Kidney glomerular epithelial cell (primary cell): ENCODE measurements at regions not wholly inside any gene's neighbourhood (a gene's known extent, or its start where the extent isn't known, plus 50 kb on each side); places are given as distances from the start of the nearest gene placed in this dataset.

Experiments
- DNase-seq: peaks from one replicate; lab custom pipeline; 2025; lab: John Stamatoyannopoulos, UW

GRCh38 chr2:48140586-48140985 is 173.9 kb upstream of the FOXN2 start:
- no peak for DNase-seq

- no peak for DNase-seq
These were observed 169.7 kb upstream of the FOXN2 start for GRCh38 chr2:48144777-48145176.

- DNase-seq: no peak
These were observed 168.5 kb upstream of the FOXN2 start for GRCh38 chr2:48145845-48146452.

- DNase-seq: no peak
These were observed 167.9 kb upstream of the FOXN2 start for GRCh38 chr2:48146552-48146951.

- DNase-seq: no peak
These were observed 166.8 kb upstream of the FOXN2 start for GRCh38 chr2:48147719-48148118.

GRCh38 chr2:48148841-48149430 is 165.5 kb upstream of the FOXN2 start:
- no peak for DNase-seq

- DNase-seq: no peak
These were observed 157.3 kb upstream of the FOXN2 start for GRCh38 chr2:48157150-48157549.

GRCh38 chr2:48161628-48162027 is 152.9 kb upstream of the FOXN2 start:
- DNase-seq: no peak

- DNase-seq: no peak
These were observed 151.7 kb upstream of the FOXN2 start for GRCh38 chr2:48162742-48163141.

GRCh38 chr2:48165070-48165753 is 149.3 kb upstream of the FOXN2 start:
- no peak for DNase-seq

GRCh38 chr2:48169141-48169592 is 145.3 kb upstream of the FOXN2 start:
- DNase-seq: no peak

- no peak for DNase-seq
These were observed 144.2 kb upstream of the FOXN2 start for GRCh38 chr2:48170281-48170680.

GRCh38 chr2:48173141-48173540 is 141.3 kb upstream of the FOXN2 start:
- no peak for DNase-seq

GRCh38 chr2:48174503-48174902 is 140.0 kb upstream of the FOXN2 start:
- DNase-seq: no peak

- DNase-seq: peak; percentile 7
These were observed 139.2 kb upstream of the FOXN2 start for GRCh38 chr2:48175254-48175653.

GRCh38 chr2:48175656-48176055 is 138.8 kb upstream of the FOXN2 start:
- no peak for DNase-seq

GRCh38 chr2:48176876-48177275 is 137.6 kb upstream of the FOXN2 start:
- DNase-seq: no peak

- DNase-seq: no peak
These were observed 135.9 kb upstream of the FOXN2 start for GRCh38 chr2:48178611-48179010.

- DNase-seq: no peak
These were observed 133.9 kb upstream of the FOXN2 start for GRCh38 chr2:48180557-48180956.

GRCh38 chr2:48183276-48183675 is 131.2 kb upstream of the FOXN2 start:
- no peak for DNase-seq

- DNase-seq: no peak
These were observed 130.5 kb upstream of the FOXN2 start for GRCh38 chr2:48183991-48184390.

GRCh38 chr2:48187503-48187902 is 127.0 kb upstream of the FOXN2 start:
- no peak for DNase-seq

- DNase-seq: no peak
These were observed 124.8 kb upstream of the FOXN2 start for GRCh38 chr2:48189552-48190228.
